WTC11 (cell line): ENCODE measurements at regions not wholly inside any gene's neighbourhood (a gene's known extent, or its start where the extent isn't known, plus 50 kb on each side); places are given as distances from the start of the nearest gene placed in this dataset.
"Not testable (repeated sequence)": the region's sequence is repeated elsewhere in the genome, so short reads cannot be mapped to it uniquely, and the experiment has no call there.

Experiments
- ATAC-seq: fragments of 200-7000 bp; cut with Tn5 transposase; 2 replicates; pipeline ENCODE4 v1.10.0; 2021; ENCODE audit warnings: mild to moderate bottlenecking, moderate library complexity
- CTCF ChIA-PET: fragments of 300-600 bp; sonication (Branson Sonifier 250); formaldehyde crosslinking; loops from one replicate; lab custom pipeline; 2021; ENCODE audit warnings: antibody characterized with exemption; lab: Charles Lee
- POLR2A ChIA-PET: fragments of 350-600 bp; sonication (Branson Sonifier 250); formaldehyde crosslinking; loops from one replicate; lab custom pipeline; 2021; ENCODE audit warnings: antibody characterized with exemption; lab: Charles Lee
- DNase-seq: peaks from one replicate; pipeline ENCODE4 v3.0.0; 2021; ENCODE audit warnings: low spot score
- H3K27ac Mint-ChIP-seq: 2 replicates; pipeline ENCODE4 v1.8.0; 2021; ENCODE audit warnings: mixed read lengths
- H3K27me3 Mint-ChIP-seq: 2 replicates; pipeline ENCODE4 v1.8.0; 2021; ENCODE audit warnings: low read depth, mild to moderate bottlenecking, moderate library complexity, mixed read lengths
- H3K36me3 Mint-ChIP-seq: 2 replicates; pipeline ENCODE4 v1.8.0; 2021; ENCODE audit warnings: mixed read lengths
- H3K4me1 Mint-ChIP-seq: 2 replicates; pipeline ENCODE4 v1.8.0; 2022; ENCODE audit warnings: mixed read lengths
- H3K4me3 Mint-ChIP-seq: 2 replicates; pipeline ENCODE4 v1.8.0; 2021; ENCODE audit warnings: mild to moderate bottlenecking, moderate library complexity, mixed read lengths
- H3K9me3 Mint-ChIP-seq: 2 replicates; pipeline ENCODE4 v1.8.0; 2021; ENCODE audit warnings: mixed read lengths
- ATF2 ChIP-seq: sonication (generic); formaldehyde crosslinking; IDR thresholded peaks from 2 replicates; pipeline ENCODE4 v1.8.1; 2022; ENCODE audit warnings: low read depth, missing genetic modification reagents, borderline replicate concordance
- ATF3 ChIP-seq: sonication (generic); formaldehyde crosslinking; conservative IDR thresholded peaks from 2 replicates; pipeline ENCODE4 v1.8.1; 2022; ENCODE audit warnings: mild to moderate bottlenecking, missing genetic modification reagents
- ATF6 ChIP-seq: sonication (generic); formaldehyde crosslinking; IDR thresholded peaks from 2 replicates; pipeline ENCODE4 v1.8.1; 2023; ENCODE audit warnings: mild to moderate bottlenecking, missing genetic modification reagents
- CBFB ChIP-seq: sonication (generic); formaldehyde crosslinking; IDR thresholded peaks from 2 replicates; pipeline ENCODE4 v1.8.1; 2022; ENCODE audit warnings: mild to moderate bottlenecking, low read depth, missing genetic modification reagents
- CDX4 ChIP-seq: fragments of 250-450 bp; sonication (Bioruptor Pico); IDR thresholded peaks from 2 replicates; pipeline ENCODE4 v1.9.0; 2021; ENCODE audit warnings: moderate library complexity, mild to moderate bottlenecking, inconsistent platforms, borderline replicate concordance
- CREM ChIP-seq: sonication (generic); formaldehyde crosslinking; IDR thresholded peaks from 2 replicates; pipeline ENCODE4 v1.8.1; 2022; ENCODE audit warnings: mild to moderate bottlenecking, missing genetic modification reagents, moderate library complexity
- ESRRA ChIP-seq: sonication (generic); formaldehyde crosslinking; IDR thresholded peaks from 2 replicates; pipeline ENCODE4 v1.8.1; 2022; ENCODE audit warnings: mild to moderate bottlenecking, missing genetic modification reagents, borderline replicate concordance
- GTF2I ChIP-seq: fragments of 250-450 bp; sonication (Bioruptor Pico); conservative IDR thresholded peaks from 2 replicates; pipeline ENCODE4 v1.4.0; 2021; ENCODE audit warnings: mild to moderate bottlenecking
- HMGXB4 ChIP-seq: sonication (generic); formaldehyde crosslinking; IDR thresholded peaks from 2 replicates; pipeline ENCODE4 v1.8.1; 2023; ENCODE audit warnings: mild to moderate bottlenecking, moderate library complexity, missing genetic modification reagents
- IRF1 ChIP-seq: sonication (generic); formaldehyde crosslinking; IDR thresholded peaks from 2 replicates; pipeline ENCODE4 v1.8.0; 2023; ENCODE audit warnings: missing genetic modification reagents
- JUN ChIP-seq: sonication (generic); formaldehyde crosslinking; IDR thresholded peaks from 2 replicates; pipeline ENCODE4 v1.8.0; 2023; ENCODE audit warnings: mild to moderate bottlenecking, missing genetic modification reagents
- KAT7 ChIP-seq: sonication (generic); formaldehyde crosslinking; IDR thresholded peaks from 2 replicates; pipeline ENCODE4 v1.8.1; 2023; ENCODE audit warnings: missing genetic modification reagents, mild to moderate bottlenecking, borderline replicate concordance
- MAX ChIP-seq: sonication (generic); formaldehyde crosslinking; IDR thresholded peaks from 2 replicates; pipeline ENCODE4 v1.8.0; 2022; ENCODE audit warnings: mild to moderate bottlenecking, missing genetic modification reagents
- MLX ChIP-seq: sonication (generic); formaldehyde crosslinking; IDR thresholded peaks from 2 replicates; pipeline ENCODE4 v1.8.1; 2023; ENCODE audit warnings: mild to moderate bottlenecking, missing genetic modification reagents, moderate library complexity
- MYBL2 ChIP-seq: sonication (generic); formaldehyde crosslinking; IDR thresholded peaks from 2 replicates; pipeline ENCODE4 v1.8.1; 2023; ENCODE audit warnings: mild to moderate bottlenecking, moderate library complexity, missing genetic modification reagents
- NR2C2 ChIP-seq: sonication (generic); formaldehyde crosslinking; IDR thresholded peaks from 2 replicates; pipeline ENCODE4 v1.8.0; 2022; ENCODE audit warnings: mild to moderate bottlenecking, missing genetic modification reagents
- NR3C1 ChIP-seq: sonication (generic); formaldehyde crosslinking; conservative IDR thresholded peaks from 2 replicates; pipeline ENCODE4 v1.8.1; 2023; ENCODE audit warnings: low read depth, mild to moderate bottlenecking, missing genetic modification reagents
- USF2 ChIP-seq: sonication (generic); formaldehyde crosslinking; IDR thresholded peaks from 2 replicates; pipeline ENCODE4 v1.8.1; 2023; ENCODE audit warnings: mild to moderate bottlenecking, missing genetic modification reagents, moderate library complexity
- ZNF138 ChIP-seq: sonication (generic); formaldehyde crosslinking; conservative IDR thresholded peaks from 2 replicates; pipeline ENCODE4 v1.8.1; 2022; ENCODE audit warnings: mild to moderate bottlenecking, moderate library complexity, missing genetic modification reagents
- ZNF317 ChIP-seq: sonication (generic); formaldehyde crosslinking; IDR thresholded peaks from 2 replicates; pipeline ENCODE4 v1.8.1; 2023; ENCODE audit warnings: low read depth, mild to moderate bottlenecking, moderate library complexity, missing genetic modification reagents, borderline replicate concordance
- ZNF396 ChIP-seq: fragments of 250-450 bp; sonication (Bioruptor Pico); IDR thresholded peaks from 2 replicates; pipeline ENCODE4 v1.8.0; 2021; ENCODE audit warnings: mild to moderate bottlenecking, moderate library complexity, borderline replicate concordance
- ZNF423 ChIP-seq: fragments of 250-450 bp; sonication (Bioruptor Pico); IDR thresholded peaks from 2 replicates; pipeline ENCODE4 v2.1.2; 2022; ENCODE audit warnings: mild to moderate bottlenecking, moderate library complexity
- ZNF671 ChIP-seq: fragments of 250-450 bp; sonication (Bioruptor Pico); IDR thresholded peaks from 2 replicates; pipeline ENCODE4 v1.8.0; 2021; ENCODE audit warnings: mild to moderate bottlenecking

GRCh38 chr14:89688507-89689211 is 265.9 kb downstream of the EFCAB11 start:
- POLR2A ChIA-PET, result no interaction called here
- peaks cover 21% of the 10 kb centered on the region for H3K36me3 Mint-ChIP-seq
- CTCF ChIA-PET, result no interaction called here
- no peaks in the 10 kb centered on the region for H3K4me1 Mint-ChIP-seq
- H3K9me3 Mint-ChIP-seq, result peaks cover 34% of the 10 kb centered on the region
- H3K27ac Mint-ChIP-seq, result no peak overlapping the region
- no peak for ATAC-seq
- TF ChIP-seq IRF1 (CRISPR knock-in tag) (no peak), CDX4 (no peak), MLX (CRISPR knock-in tag) (no peak), ZNF671 (CRISPR knock-in tag) (no peak), HMGXB4 (CRISPR knock-in tag) (no peak), ESRRA (no peak), CBFB (no peak), ATF3 (CRISPR knock-in tag) (no peak), MYBL2 (CRISPR knock-in tag) (no peak), ZNF423 (CRISPR knock-in tag) (no peak), NR2C2 (CRISPR knock-in tag) (no peak), ATF6 (CRISPR knock-in tag) (no peak)
- peaks cover 16% of the 10 kb centered on the region for H3K27me3 Mint-ChIP-seq
- H3K4me3 Mint-ChIP-seq, result no peak overlapping the region
- no peak for DNase-seq

GRCh38 chr14:89687129-89687528 is 267.4 kb downstream of the EFCAB11 start:
- ATAC-seq, H3K4me1 Mint-ChIP-seq, DNase-seq, H3K4me3 Mint-ChIP-seq, CTCF ChIA-PET, H3K27ac Mint-ChIP-seq, POLR2A ChIA-PET: not testable (repeated sequence)
- peaks cover 16% of the 10 kb centered on the region for H3K27me3 Mint-ChIP-seq
- H3K9me3 Mint-ChIP-seq, result peaks cover 48% of the 10 kb centered on the region
- H3K36me3 Mint-ChIP-seq, result peaks cover 30% of the 10 kb centered on the region

- ChIA-PET CTCF (no interaction called here), POLR2A (no interaction called here)
- peaks cover 30% of the 10 kb centered on the region for H3K36me3 Mint-ChIP-seq
- no peak for ATAC-seq
- H3K9me3 Mint-ChIP-seq, result peaks cover 54% of the 10 kb centered on the region
- DNase-seq, result no peak
- H3K27me3 Mint-ChIP-seq, result peaks cover 17% of the 10 kb centered on the region
- H3K27ac Mint-ChIP-seq, result no peak overlapping the region
- H3K4me1 Mint-ChIP-seq, result no peaks in the 10 kb centered on the region
- no peak overlapping the region for H3K4me3 Mint-ChIP-seq
- TF ChIP-seq ZNF138 (CRISPR knock-in tag), result no peak
- no peak for TF ChIP-seq ZNF317 (CRISPR knock-in tag)
- no peak for TF ChIP-seq ATF2
- no peak for TF ChIP-seq GTF2I (CRISPR knock-in tag)
- no peak for TF ChIP-seq ZNF396 (CRISPR knock-in tag)
- TF ChIP-seq NR3C1 (CRISPR knock-in tag), result no peak
- TF ChIP-seq CREM (CRISPR knock-in tag), result no peak
- no peak for TF ChIP-seq KAT7 (CRISPR knock-in tag)
- no peak for TF ChIP-seq JUN (CRISPR knock-in tag)
- no peak for TF ChIP-seq MAX (CRISPR knock-in tag)
- TF ChIP-seq USF2 (CRISPR knock-in tag), result no peak
Observed at GRCh38 chr14:89684139-89684538, 267.1 kb upstream of the FOXN3 start.
